ENCODE measurements at regions not wholly inside any gene's neighbourhood (a gene's known extent, or its start where the extent isn't known, plus 50 kb on each side); places are given as distances from the start of the nearest gene placed in this dataset.

DNA sequence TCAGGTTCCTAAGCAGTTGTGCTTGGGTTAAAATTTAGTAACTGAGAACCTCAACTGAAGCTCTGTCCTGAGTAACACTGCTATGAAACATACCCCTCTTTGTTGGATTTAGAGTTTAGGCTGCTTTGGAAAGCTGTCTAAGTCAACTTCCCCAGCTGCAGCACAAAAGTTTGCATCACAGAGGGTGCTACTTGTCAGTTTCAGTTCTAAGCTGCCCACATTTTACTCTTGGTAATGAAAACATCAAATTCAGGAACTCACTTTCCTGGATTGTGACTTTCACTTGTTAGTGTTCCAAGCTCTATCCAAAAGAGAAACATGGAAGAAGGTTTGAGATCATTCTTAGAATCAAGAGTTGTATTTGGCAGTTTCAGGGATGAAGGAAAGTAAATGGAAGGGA lies 191.7 kb upstream of the NFIA start:
- DNase-seq, result no peak
- Histone ChIP-seq H3K27ac (ENCODE audit: low read length) (no peak overlapping the region), H3K4me3 (ENCODE audit: low read length) (no peak overlapping the region), H3K27me3 (ENCODE audit: control insufficient read depth, insufficient read depth, low read length) (no peaks in the 10 kb centered on the region), H3K4me1 (ENCODE audit: control insufficient read depth, insufficient read depth, low read length) (peaks cover 6% of the 10 kb centered on the region), H3K36me3 (ENCODE audit: control insufficient read depth, insufficient read depth, low read length) (no peaks in the 10 kb centered on the region), H3K9me3 (ENCODE audit: control insufficient read depth, low read depth, low read length) (no peaks in the 10 kb centered on the region)

DNA sequence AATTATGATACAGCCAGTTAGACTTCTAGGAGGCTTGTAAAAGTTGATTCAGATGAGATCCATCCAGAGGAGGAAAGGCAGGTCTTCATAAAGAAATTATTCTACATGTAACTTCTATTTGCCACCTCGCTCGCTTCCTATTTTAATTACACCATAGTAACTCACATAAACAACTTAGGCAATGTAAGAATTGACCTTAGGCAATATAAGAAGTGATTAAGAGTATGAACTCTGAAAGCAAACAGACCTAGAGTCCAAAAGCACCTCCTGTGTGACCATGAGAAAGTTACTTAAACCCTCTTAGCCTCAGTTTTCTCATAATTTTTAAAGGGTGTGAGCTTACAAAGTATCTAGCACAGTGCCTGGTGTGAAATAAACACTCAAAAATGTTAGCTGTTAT lies 192.7 kb upstream of the NFIA start:
- WGBS (ENCODE audit: insufficient coverage, low lambda C conversion rate), result no CpG with 5 or more reads among the region's 2 CpGs
- H3K27me3 ChIP-seq (ENCODE audit: control insufficient read depth, insufficient read depth, low read length), result no peaks in the 10 kb centered on the region
- no peak overlapping the region for H3K27ac ChIP-seq (ENCODE audit: low read length)
- no peaks in the 10 kb centered on the region for H3K9me3 ChIP-seq (ENCODE audit: control insufficient read depth, low read depth, low read length)
- H3K4me1 ChIP-seq (ENCODE audit: control insufficient read depth, insufficient read depth, low read length), result peaks cover 6% of the 10 kb centered on the region
- no peak overlapping the region for H3K4me3 ChIP-seq (ENCODE audit: low read length)
- no peak for DNase-seq
- no peaks in the 10 kb centered on the region for H3K36me3 ChIP-seq (ENCODE audit: control insufficient read depth, insufficient read depth, low read length)

DNA sequence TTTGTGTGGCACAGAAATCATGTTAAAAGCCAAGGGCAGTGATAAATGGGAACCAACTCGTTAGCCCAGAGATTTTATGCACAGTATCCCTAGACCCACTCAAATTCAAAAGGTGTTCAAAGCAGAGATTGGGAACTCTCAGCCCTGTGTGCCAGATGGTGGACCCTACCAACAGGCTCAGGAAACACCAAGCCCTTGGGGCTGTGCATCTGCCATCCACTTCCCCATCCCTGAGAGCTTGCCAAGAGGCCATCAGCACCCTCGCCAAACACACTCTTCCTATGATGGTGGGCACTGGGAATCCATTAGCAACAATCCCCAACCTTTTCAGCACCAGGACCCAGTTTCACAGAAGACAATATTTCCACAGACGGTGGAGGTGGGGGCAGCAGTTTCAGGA lies 194.2 kb upstream of the NFIA start:
- Histone ChIP-seq H3K27me3 (ENCODE audit: control insufficient read depth, insufficient read depth, low read length) (no peaks in the 10 kb centered on the region), H3K4me3 (ENCODE audit: low read length) (no peak overlapping the region), H3K36me3 (ENCODE audit: control insufficient read depth, insufficient read depth, low read length) (no peaks in the 10 kb centered on the region), H3K9me3 (ENCODE audit: control insufficient read depth, low read depth, low read length) (no peaks in the 10 kb centered on the region), H3K27ac (ENCODE audit: low read length) (no peak overlapping the region), H3K4me1 (ENCODE audit: control insufficient read depth, insufficient read depth, low read length) (peaks cover 6% of the 10 kb centered on the region)
- no CpG with 5 or more reads among the region's 3 CpGs for WGBS (ENCODE audit: insufficient coverage, low lambda C conversion rate)
- no peak for DNase-seq

DNA sequence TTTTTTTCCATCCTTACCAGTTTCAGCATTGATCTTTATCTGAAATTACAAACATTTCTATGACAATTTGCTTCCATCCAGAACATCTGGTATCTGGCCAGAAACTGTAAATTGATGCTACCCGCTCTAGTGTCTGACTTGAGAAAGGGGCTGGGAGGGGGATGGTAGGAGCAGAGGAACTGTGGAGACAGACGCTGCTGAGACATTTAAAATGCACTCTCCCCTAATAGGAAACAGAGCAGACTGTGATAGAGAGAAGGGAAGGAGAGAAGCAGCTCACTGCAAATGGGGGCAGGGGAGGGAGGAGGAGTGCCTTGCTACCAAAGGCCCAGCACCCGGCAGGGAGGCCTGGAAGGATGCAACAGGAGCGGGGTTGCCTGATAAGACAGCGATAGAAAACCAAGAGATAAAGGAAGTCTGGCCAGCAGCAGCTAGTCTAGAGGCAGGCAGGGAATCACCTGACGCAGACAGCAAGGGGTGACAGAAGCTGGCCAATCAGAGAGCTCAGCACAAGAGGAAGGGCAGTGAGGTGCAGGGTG lies 195.5 kb upstream of the NFIA start:
- 42% methylated on average over 2 of the region's 6 CpGs for WGBS (ENCODE audit: insufficient coverage, low lambda C conversion rate)
- Histone ChIP-seq H3K9me3 (ENCODE audit: control insufficient read depth, low read depth, low read length) (no peaks in the 10 kb centered on the region), H3K27me3 (ENCODE audit: control insufficient read depth, insufficient read depth, low read length) (no peaks in the 10 kb centered on the region), H3K4me3 (ENCODE audit: low read length) (no peak overlapping the region), H3K36me3 (ENCODE audit: control insufficient read depth, insufficient read depth, low read length) (no peaks in the 10 kb centered on the region), H3K4me1 (ENCODE audit: control insufficient read depth, insufficient read depth, low read length) (peaks cover 6% of the 10 kb centered on the region), H3K27ac (ENCODE audit: low read length) (no peak overlapping the region)
- no peak for DNase-seq

DNA sequence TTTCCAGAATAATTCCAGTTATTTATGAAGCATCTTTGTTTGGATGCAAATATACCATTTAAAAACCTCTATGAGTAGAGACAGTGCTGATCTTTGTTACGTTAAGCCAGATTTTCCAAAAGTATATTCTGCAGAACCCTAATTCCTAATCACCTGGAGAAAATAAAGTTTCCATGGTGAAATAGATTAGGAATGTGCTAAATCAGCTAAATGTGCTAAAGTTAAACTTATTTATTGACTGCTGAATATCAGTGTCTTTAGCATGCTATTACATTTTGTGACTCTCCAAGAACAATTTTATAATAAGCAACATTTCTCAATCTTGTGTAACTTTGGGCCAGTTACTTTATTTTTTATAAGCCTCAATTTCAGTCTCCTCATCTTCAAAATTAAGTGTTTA lies 196.3 kb upstream of the NFIA start:
- Histone ChIP-seq H3K4me1 (ENCODE audit: control insufficient read depth, insufficient read depth, low read length) (peaks cover 6% of the 10 kb centered on the region), H3K27me3 (ENCODE audit: control insufficient read depth, insufficient read depth, low read length) (no peaks in the 10 kb centered on the region), H3K9me3 (ENCODE audit: control insufficient read depth, low read depth, low read length) (no peaks in the 10 kb centered on the region), H3K4me3 (ENCODE audit: low read length) (no peak overlapping the region), H3K27ac (ENCODE audit: low read length) (no peak overlapping the region), H3K36me3 (ENCODE audit: control insufficient read depth, insufficient read depth, low read length) (no peaks in the 10 kb centered on the region)
- no CpG with 5 or more reads among the region's 1 CpG for WGBS (ENCODE audit: insufficient coverage, low lambda C conversion rate)
- DNase-seq, result no peak

DNA sequence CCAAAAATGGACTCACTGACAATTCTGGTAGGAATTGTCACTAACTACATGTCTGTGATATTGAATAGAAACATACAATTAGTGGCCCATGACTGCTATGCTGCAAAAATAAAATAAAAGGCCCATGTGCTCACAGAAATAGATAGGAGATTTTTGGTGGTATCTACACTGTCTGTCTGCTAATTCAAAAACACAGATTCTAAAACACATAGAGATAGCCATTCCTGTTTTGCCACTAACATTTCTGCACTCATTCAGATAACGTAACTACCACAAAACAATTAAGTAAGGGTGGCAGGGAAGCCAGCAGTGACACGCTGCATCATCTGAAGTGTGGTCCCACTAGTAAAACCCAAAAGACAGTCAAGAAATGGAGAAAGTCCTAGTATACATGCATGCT lies 202.2 kb upstream of the NFIA start:
- no peaks in the 10 kb centered on the region for H3K27me3 ChIP-seq (ENCODE audit: control insufficient read depth, insufficient read depth, low read length)
- no peak overlapping the region for H3K4me3 ChIP-seq (ENCODE audit: low read length)
- H3K36me3 ChIP-seq (ENCODE audit: control insufficient read depth, insufficient read depth, low read length), result no peaks in the 10 kb centered on the region
- H3K4me1 ChIP-seq (ENCODE audit: control insufficient read depth, insufficient read depth, low read length), result no peaks in the 10 kb centered on the region
- no peaks in the 10 kb centered on the region for H3K9me3 ChIP-seq (ENCODE audit: control insufficient read depth, low read depth, low read length)
- DNase-seq, result no peak
- H3K27ac ChIP-seq (ENCODE audit: low read length), result no peak overlapping the region
- 100% methylated on average over 1 of the region's 2 CpGs for WGBS (ENCODE audit: insufficient coverage, low lambda C conversion rate)

DNA sequence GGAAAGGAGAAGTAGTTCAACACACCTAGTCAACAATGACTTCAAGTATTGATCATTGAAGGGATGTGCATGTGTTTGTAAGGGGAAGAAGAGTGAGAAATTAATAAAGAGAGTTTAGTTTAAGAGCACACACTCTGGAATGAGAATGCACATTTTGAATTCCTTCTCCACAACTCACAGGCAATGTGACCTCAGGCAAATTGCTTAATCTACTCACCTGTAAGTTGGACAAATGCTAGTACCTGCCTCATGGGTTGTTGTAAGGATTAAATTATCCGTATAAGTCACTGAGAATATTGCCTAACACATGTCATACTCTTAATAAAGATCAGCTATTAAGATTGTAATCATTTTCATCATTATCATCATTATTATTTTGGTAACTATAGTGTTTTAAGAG lies 204.0 kb upstream of the NFIA start:
- WGBS (ENCODE audit: insufficient coverage, low lambda C conversion rate), result no CpG with 5 or more reads among the region's 1 CpG
- Histone ChIP-seq H3K27ac (ENCODE audit: low read length) (no peak overlapping the region), H3K4me1 (ENCODE audit: control insufficient read depth, insufficient read depth, low read length) (no peaks in the 10 kb centered on the region), H3K36me3 (ENCODE audit: control insufficient read depth, insufficient read depth, low read length) (no peaks in the 10 kb centered on the region), H3K4me3 (ENCODE audit: low read length) (no peak overlapping the region), H3K27me3 (ENCODE audit: control insufficient read depth, insufficient read depth, low read length) (no peaks in the 10 kb centered on the region), H3K9me3 (ENCODE audit: control insufficient read depth, low read depth, low read length) (no peaks in the 10 kb centered on the region)
- DNase-seq, result no peak

DNA sequence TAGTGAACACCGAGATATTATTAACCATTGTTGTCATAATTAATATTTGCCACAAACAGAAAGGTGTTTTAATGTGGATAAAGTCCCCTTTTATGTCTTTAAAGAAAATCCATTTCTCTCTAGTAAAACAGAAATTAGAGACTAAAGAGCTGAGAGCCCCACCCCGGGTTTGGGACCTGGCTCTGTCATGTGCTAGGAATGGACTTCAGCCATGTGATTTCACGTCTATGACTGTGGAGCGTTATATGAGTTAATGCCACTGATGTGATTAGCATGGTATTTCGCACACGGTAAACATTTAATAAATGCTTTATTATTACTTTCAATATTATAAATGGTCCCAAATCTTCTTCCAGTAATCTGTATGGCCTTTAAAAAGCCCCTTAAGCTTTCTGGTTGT lies 205.0 kb upstream of the NFIA start:
- H3K27me3 ChIP-seq (ENCODE audit: control insufficient read depth, insufficient read depth, low read length), result no peaks in the 10 kb centered on the region
- no peaks in the 10 kb centered on the region for H3K4me1 ChIP-seq (ENCODE audit: control insufficient read depth, insufficient read depth, low read length)
- no peaks in the 10 kb centered on the region for H3K36me3 ChIP-seq (ENCODE audit: control insufficient read depth, insufficient read depth, low read length)
- no peak overlapping the region for H3K27ac ChIP-seq (ENCODE audit: low read length)
- peak in 1 of 2 donors; percentile 60 for DNase-seq
- WGBS (ENCODE audit: insufficient coverage, low lambda C conversion rate), result no CpG with 5 or more reads among the region's 6 CpGs
- no peaks in the 10 kb centered on the region for H3K9me3 ChIP-seq (ENCODE audit: control insufficient read depth, low read depth, low read length)
- no peak overlapping the region for H3K4me3 ChIP-seq (ENCODE audit: low read length)

DNA sequence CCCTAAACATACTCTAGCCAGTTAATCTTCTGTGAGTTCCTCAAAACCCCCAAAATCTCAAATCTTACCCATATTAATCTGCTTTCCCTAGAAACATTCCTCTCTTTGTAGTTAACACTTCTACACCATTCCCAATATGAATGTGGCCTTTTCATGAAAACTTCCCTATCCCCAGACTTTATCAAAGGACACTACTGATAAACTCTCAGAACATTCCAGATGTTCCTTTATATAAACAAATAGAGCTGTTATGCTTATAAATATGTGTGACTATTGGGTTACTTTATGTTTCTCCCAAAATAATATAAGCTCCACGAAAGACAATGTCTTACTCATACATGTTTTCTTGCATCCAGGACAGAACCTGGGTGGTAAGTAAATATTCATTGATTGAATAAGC lies 205.4 kb upstream of the NFIA start:
- DNase-seq, result no peak
- no peak overlapping the region for H3K27ac ChIP-seq (ENCODE audit: low read length)
- no peaks in the 10 kb centered on the region for H3K27me3 ChIP-seq (ENCODE audit: control insufficient read depth, insufficient read depth, low read length)
- H3K36me3 ChIP-seq (ENCODE audit: control insufficient read depth, insufficient read depth, low read length), result no peaks in the 10 kb centered on the region
- H3K4me1 ChIP-seq (ENCODE audit: control insufficient read depth, insufficient read depth, low read length), result no peaks in the 10 kb centered on the region
- H3K4me3 ChIP-seq (ENCODE audit: low read length), result no peak overlapping the region
- WGBS (ENCODE audit: insufficient coverage, low lambda C conversion rate), result no CpG with 5 or more reads among the region's 1 CpG
- no peaks in the 10 kb centered on the region for H3K9me3 ChIP-seq (ENCODE audit: control insufficient read depth, low read depth, low read length)

DNA sequence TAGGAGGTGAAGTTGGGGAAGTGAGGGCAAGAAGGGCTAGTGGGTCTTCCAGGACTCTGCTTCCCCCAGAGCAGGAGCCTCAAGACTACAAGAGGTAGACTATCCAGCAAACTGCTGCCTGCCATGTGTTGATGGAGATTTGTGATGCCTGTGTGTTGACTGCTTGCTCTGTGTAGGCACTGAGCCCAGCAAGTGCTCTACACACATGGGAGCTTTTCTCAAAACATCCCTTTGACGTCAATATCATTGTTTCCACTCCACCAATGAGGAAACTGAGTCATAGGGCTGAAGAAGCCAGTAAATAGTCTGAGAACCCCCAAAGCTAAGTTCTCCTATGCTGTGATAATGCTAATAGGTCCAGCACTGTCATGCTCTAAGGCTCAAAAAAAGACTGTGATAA lies 207.2 kb upstream of the NFIA start:
- no peak overlapping the region for H3K4me3 ChIP-seq (ENCODE audit: low read length)
- no peak overlapping the region for H3K27ac ChIP-seq (ENCODE audit: low read length)
- no peaks in the 10 kb centered on the region for H3K9me3 ChIP-seq (ENCODE audit: control insufficient read depth, low read depth, low read length)
- WGBS (ENCODE audit: insufficient coverage, low lambda C conversion rate), result no CpG with 5 or more reads among the region's 1 CpG
- H3K27me3 ChIP-seq (ENCODE audit: control insufficient read depth, insufficient read depth, low read length), result no peaks in the 10 kb centered on the region
- H3K36me3 ChIP-seq (ENCODE audit: control insufficient read depth, insufficient read depth, low read length), result no peaks in the 10 kb centered on the region
- DNase-seq, result no peak
- H3K4me1 ChIP-seq (ENCODE audit: control insufficient read depth, insufficient read depth, low read length), result no peaks in the 10 kb centered on the region

DNA sequence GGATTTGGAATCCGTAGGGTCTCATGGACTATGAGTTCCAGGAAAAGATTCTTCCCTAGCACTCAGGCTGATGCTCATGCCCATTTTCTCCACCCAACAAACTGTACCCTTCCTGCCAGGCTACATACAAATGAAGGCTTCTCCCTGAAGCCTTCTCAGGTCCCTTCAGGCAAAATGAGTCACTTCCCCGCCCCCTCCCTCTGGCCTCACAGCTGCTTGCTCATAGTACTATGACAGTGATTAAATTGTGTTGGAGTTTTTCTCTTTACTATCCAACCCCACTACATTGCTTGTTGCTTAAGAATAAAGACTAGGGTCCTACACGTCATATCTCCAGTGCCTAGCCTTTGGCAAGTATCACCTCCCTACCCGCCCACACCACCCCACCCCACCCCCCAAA lies 207.6 kb upstream of the NFIA start:
- no peaks in the 10 kb centered on the region for H3K36me3 ChIP-seq (ENCODE audit: control insufficient read depth, insufficient read depth, low read length)
- H3K27me3 ChIP-seq (ENCODE audit: control insufficient read depth, insufficient read depth, low read length), result no peaks in the 10 kb centered on the region
- H3K4me3 ChIP-seq (ENCODE audit: low read length), result no peak overlapping the region
- H3K27ac ChIP-seq (ENCODE audit: low read length), result no peak overlapping the region
- peak in 1 of 2 donors; percentile 36 for DNase-seq
- H3K9me3 ChIP-seq (ENCODE audit: control insufficient read depth, low read depth, low read length), result no peaks in the 10 kb centered on the region
- WGBS (ENCODE audit: insufficient coverage, low lambda C conversion rate), result no CpG with 5 or more reads among the region's 4 CpGs
- H3K4me1 ChIP-seq (ENCODE audit: control insufficient read depth, insufficient read depth, low read length), result no peaks in the 10 kb centered on the region

All from large intestine (tissue), 3 donors.